ENCODE measurements at regions not wholly inside any gene's neighbourhood (a gene's known extent, or its start where the extent isn't known, plus 50 kb on each side); places are given as distances from the start of the nearest gene placed in this dataset.
A peak's percentile ranks its signal among the peaks of the same experiment; 100 is the strongest.

- H3K27me3 Mint-ChIP-seq: peaks cover 7% of the 10 kb centered on the region
- H3K4me3 Mint-ChIP-seq: no peak overlapping the region
- H3K4me1 Mint-ChIP-seq (ENCODE audit: unreplicated experiment): peaks cover 12% of the 10 kb centered on the region
- no peaks in the 10 kb centered on the region for H3K36me3 Mint-ChIP-seq
- H3K9me3 Mint-ChIP-seq: no peaks in the 10 kb centered on the region
- no peak overlapping the region for H3K27ac Mint-ChIP-seq
- no peak for DNase-seq (ENCODE audit: extremely low spot score, unreplicated experiment)
- TF ChIP-seq, protein P1, sequence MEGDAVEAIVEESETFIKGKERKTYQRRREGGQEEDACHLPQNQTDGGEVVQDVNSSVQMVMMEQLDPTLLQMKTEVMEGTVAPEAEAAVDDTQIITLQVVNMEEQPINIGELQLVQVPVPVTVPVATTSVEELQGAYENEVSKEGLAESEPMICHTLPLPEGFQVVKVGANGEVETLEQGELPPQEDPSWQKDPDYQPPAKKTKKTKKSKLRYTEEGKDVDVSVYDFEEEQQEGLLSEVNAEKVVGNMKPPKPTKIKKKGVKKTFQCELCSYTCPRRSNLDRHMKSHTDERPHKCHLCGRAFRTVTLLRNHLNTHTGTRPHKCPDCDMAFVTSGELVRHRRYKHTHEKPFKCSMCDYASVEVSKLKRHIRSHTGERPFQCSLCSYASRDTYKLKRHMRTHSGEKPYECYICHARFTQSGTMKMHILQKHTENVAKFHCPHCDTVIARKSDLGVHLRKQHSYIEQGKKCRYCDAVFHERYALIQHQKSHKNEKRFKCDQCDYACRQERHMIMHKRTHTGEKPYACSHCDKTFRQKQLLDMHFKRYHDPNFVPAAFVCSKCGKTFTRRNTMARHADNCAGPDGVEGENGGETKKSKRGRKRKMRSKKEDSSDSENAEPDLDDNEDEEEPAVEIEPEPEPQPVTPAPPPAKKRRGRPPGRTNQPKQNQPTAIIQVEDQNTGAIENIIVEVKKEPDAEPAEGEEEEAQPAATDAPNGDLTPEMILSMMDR (conservative IDR thresholded peaks at IDR 0.05): no peak
These were observed 157.5 kb downstream of the NUP210 start for GRCh38 chr3:13262493-13263211.

DNA sequence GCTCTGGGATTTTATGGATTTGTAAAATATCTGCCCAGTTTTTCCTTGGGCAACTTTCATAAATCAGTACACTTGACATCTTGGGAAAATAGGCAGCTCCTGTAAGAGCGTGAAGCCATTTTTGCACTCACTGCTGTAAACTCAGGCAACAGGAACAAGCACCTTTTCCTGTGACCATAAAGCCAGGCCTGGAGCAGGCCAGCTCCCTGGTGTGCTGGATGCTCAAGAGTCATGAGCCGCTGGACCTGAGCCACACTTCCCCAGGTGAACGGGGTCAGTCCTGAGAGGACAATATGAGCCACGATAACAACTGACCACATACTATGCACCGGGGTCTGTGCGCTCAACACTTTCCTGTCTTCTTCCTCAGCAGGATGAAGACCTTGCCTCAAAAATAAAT, 158.2 kb downstream of the NUP210 start:
- Mint-ChIP-seq H3K4me3 (no peak overlapping the region), H3K36me3 (no peaks in the 10 kb centered on the region), H3K4me1 (ENCODE audit: unreplicated experiment) (peaks cover 12% of the 10 kb centered on the region), H3K9me3 (no peaks in the 10 kb centered on the region), H3K27ac (no peak overlapping the region), H3K27me3 (peaks cover 7% of the 10 kb centered on the region)
- TF ChIP-seq, protein P1 (conservative IDR thresholded peaks at IDR 0.05): no peak
- no peak for DNase-seq (ENCODE audit: extremely low spot score, unreplicated experiment)

- TF ChIP-seq, protein P1 (conservative IDR thresholded peaks at IDR 0.05): no peak
- no peaks in the 10 kb centered on the region for H3K36me3 Mint-ChIP-seq
- peaks cover 12% of the 10 kb centered on the region for H3K4me1 Mint-ChIP-seq (ENCODE audit: unreplicated experiment)
- peaks cover 7% of the 10 kb centered on the region for H3K27me3 Mint-ChIP-seq
- no peak overlapping the region for H3K4me3 Mint-ChIP-seq
- no peaks in the 10 kb centered on the region for H3K9me3 Mint-ChIP-seq
- no peak for DNase-seq (ENCODE audit: extremely low spot score, unreplicated experiment)
- no peak overlapping the region for H3K27ac Mint-ChIP-seq
These were observed 158.9 kb downstream of the NUP210 start for GRCh38 chr3:13261104-13261830.

GRCh38 chr3:13260259-13261103, 159.6 kb downstream of the NUP210 start:
- Mint-ChIP-seq H3K36me3 (no peaks in the 10 kb centered on the region), H3K4me3 (no peak overlapping the region), H3K27ac (no peak overlapping the region), H3K4me1 (ENCODE audit: unreplicated experiment) (peaks cover 12% of the 10 kb centered on the region), H3K9me3 (no peaks in the 10 kb centered on the region), H3K27me3 (peaks cover 7% of the 10 kb centered on the region)
- TF ChIP-seq, protein P1 (conservative IDR thresholded peaks at IDR 0.05): peak; percentile 58
- DNase-seq (ENCODE audit: extremely low spot score, unreplicated experiment): no peak

GRCh38 chr3:13259831-13260230, 160.3 kb downstream of the NUP210 start:
- H3K9me3 Mint-ChIP-seq: no peaks in the 10 kb centered on the region
- H3K27me3 Mint-ChIP-seq: peaks cover 7% of the 10 kb centered on the region
- no peaks in the 10 kb centered on the region for H3K36me3 Mint-ChIP-seq
- TF ChIP-seq, protein P1 (conservative IDR thresholded peaks at IDR 0.05): no peak
- DNase-seq (ENCODE audit: extremely low spot score, unreplicated experiment): no peak
- H3K27ac Mint-ChIP-seq: no peak overlapping the region
- H3K4me3 Mint-ChIP-seq: no peak overlapping the region
- peaks cover 12% of the 10 kb centered on the region for H3K4me1 Mint-ChIP-seq (ENCODE audit: unreplicated experiment)
